ENCODE measurements at regions not wholly inside any gene's neighbourhood (a gene's known extent, or its start where the extent isn't known, plus 50 kb on each side); places are given as distances from the start of the nearest gene placed in this dataset.

DNA sequence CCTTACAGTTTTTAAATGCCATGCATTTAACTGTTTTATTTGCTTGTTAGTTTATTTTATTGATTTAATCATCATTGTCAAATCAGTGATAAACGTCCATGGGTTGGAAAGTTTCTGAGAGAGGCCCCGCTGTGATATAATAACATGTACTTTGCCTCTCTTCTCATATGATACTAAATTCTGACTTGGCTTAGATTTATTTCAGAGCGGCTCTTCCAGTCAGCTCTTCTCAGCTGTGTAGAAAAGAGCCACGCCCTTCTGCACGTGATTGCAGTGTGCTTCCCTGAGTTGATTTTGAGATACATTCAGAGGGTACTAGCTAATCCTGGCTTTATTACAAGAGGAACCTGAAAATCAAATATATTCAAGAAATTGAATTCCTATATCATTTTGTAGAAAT lies 218.6 kb downstream of the KCNE4 start:
- no peak for TF ChIP-seq POLR2A (IDR thresholded peaks at IDR 0.05)
- TF ChIP-seq, protein P1, sequence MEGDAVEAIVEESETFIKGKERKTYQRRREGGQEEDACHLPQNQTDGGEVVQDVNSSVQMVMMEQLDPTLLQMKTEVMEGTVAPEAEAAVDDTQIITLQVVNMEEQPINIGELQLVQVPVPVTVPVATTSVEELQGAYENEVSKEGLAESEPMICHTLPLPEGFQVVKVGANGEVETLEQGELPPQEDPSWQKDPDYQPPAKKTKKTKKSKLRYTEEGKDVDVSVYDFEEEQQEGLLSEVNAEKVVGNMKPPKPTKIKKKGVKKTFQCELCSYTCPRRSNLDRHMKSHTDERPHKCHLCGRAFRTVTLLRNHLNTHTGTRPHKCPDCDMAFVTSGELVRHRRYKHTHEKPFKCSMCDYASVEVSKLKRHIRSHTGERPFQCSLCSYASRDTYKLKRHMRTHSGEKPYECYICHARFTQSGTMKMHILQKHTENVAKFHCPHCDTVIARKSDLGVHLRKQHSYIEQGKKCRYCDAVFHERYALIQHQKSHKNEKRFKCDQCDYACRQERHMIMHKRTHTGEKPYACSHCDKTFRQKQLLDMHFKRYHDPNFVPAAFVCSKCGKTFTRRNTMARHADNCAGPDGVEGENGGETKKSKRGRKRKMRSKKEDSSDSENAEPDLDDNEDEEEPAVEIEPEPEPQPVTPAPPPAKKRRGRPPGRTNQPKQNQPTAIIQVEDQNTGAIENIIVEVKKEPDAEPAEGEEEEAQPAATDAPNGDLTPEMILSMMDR (IDR thresholded peaks at IDR 0.05): no peak
